ENCODE measurements at regions not wholly inside any gene's neighbourhood (a gene's known extent, or its start where the extent isn't known, plus 50 kb on each side); places are given as distances from the start of the nearest gene placed in this dataset.

DNA sequence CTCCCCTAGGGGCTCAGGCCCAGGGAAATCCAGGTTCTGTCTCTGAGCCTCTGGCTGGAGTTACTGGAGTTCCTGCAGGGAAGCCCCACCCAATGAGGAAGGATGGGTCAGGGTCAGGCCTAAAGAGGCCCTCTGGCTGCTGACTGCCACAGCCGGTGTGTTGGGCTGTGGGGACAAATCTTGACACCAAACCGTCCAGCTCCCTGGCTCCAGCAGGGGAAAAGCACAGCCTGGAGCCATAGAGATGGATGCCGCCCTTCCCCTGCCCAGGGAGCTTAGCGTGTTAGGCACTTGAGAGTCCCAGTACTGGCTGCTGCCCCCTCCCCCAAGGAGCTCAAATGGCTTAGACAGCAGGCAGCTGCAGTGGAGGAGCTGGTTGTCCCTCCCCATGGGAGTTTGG, 321.3 kb upstream of the LCORL start:
- intact Hi-C loops (cut with DNase I): no loop called here
- no peak overlapping the region for H3K4me3 ChIP-seq
- H3K27ac ChIP-seq: no peak overlapping the region
- no peaks in the 10 kb centered on the region for H3K9me3 ChIP-seq
- H3K36me3 ChIP-seq: no peaks in the 10 kb centered on the region
- H3K27me3 ChIP-seq (ENCODE audit: low read depth): no peaks in the 10 kb centered on the region
- H3K4me1 ChIP-seq: no peaks in the 10 kb centered on the region
- TF ChIP-seq, protein P1, sequence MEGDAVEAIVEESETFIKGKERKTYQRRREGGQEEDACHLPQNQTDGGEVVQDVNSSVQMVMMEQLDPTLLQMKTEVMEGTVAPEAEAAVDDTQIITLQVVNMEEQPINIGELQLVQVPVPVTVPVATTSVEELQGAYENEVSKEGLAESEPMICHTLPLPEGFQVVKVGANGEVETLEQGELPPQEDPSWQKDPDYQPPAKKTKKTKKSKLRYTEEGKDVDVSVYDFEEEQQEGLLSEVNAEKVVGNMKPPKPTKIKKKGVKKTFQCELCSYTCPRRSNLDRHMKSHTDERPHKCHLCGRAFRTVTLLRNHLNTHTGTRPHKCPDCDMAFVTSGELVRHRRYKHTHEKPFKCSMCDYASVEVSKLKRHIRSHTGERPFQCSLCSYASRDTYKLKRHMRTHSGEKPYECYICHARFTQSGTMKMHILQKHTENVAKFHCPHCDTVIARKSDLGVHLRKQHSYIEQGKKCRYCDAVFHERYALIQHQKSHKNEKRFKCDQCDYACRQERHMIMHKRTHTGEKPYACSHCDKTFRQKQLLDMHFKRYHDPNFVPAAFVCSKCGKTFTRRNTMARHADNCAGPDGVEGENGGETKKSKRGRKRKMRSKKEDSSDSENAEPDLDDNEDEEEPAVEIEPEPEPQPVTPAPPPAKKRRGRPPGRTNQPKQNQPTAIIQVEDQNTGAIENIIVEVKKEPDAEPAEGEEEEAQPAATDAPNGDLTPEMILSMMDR (IDR thresholded peaks at IDR 0.05): no peak
- ATAC-seq: no peak
- DNase-seq: no peak

- Histone ChIP-seq H3K36me3 (no peaks in the 10 kb centered on the region), H3K4me1 (no peaks in the 10 kb centered on the region), H3K9me3 (no peaks in the 10 kb centered on the region), H3K27ac (no peak overlapping the region), H3K27me3 (ENCODE audit: low read depth) (no peaks in the 10 kb centered on the region), H3K4me3 (no peak overlapping the region)
- DNase-seq (no peak), ATAC-seq (no peak)
- TF ChIP-seq, protein P1 (IDR thresholded peaks at IDR 0.05): no peak
- intact Hi-C loops (cut with DNase I): no loop called here
Measured at GRCh38 chr4:18321956-18322530, 300.5 kb upstream of the LCORL start.

DNA sequence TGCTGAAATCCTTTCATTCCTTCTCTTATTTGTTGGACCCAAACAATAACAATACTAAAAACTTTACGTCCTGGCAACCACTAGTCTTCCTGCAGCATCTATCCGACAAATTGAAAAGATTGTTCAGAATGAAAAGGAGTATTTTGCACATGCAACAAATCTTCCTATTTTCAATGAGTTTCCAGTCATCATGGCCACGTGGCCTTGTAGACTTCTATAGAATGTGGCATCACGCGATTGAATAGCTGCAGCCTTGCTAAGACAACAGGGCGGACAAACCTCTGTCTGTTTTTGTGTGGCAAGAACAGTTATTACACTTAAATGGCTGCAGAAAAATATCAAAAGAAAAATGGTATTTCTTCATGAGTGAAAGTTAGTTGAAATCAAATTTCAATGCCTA, 297.9 kb upstream of the LCORL start:
- Histone ChIP-seq H3K4me1 (no peaks in the 10 kb centered on the region), H3K36me3 (no peaks in the 10 kb centered on the region), H3K9me3 (no peaks in the 10 kb centered on the region), H3K27me3 (ENCODE audit: low read depth) (no peaks in the 10 kb centered on the region), H3K27ac (no peak overlapping the region), H3K4me3 (peak overlapping the region; percentile 32)
- intact Hi-C loops (cut with DNase I): no loop called here
- no peak for DNase-seq
- ATAC-seq: no peak
- TF ChIP-seq, protein P1 (IDR thresholded peaks at IDR 0.05): no peak

DNA sequence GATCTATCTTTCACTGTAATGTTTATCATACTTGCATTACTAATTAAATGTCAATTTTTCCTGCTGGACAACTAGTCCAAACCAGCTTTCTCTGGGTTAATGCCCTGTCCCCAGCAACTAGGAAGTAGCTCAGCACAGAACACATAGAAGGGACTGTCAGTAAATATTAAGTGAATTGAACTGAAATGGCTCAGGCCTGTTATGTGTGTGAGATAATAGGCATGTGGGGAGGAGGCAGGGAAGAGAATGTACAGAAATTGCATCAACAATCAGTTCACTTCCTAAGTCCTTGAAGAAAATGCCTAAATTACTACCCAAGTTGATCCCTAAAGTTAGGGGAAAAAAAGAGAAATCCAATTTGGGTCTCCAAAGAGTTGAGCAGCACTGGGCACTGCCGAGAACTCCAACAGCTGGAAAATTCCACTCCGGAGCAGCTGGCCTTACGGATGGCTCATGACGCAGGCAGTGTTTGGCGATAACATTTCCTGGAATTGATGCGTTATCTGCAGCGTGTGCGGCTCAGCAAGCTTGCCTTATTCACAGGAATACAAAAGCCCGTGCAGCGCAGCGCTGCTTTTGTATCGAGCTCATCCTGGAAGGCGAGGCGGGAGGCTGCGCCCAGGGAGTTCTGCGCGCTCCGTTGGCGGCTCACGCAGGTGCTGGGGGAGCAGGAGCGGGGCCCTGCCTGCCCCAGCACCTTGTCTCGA, 297.3 kb upstream of the LCORL start:
- Histone ChIP-seq H3K4me1 (no peaks in the 10 kb centered on the region), H3K4me3 (peak overlapping the region; percentile 32), H3K9me3 (no peaks in the 10 kb centered on the region), H3K27ac (no peak overlapping the region), H3K36me3 (no peaks in the 10 kb centered on the region), H3K27me3 (ENCODE audit: low read depth) (no peaks in the 10 kb centered on the region)
- peak; percentile 42 for DNase-seq
- intact Hi-C loops (cut with DNase I): no loop called here
- ATAC-seq: peak; percentile 39 to 47
- TF ChIP-seq, protein P1 (IDR thresholded peaks at IDR 0.05): no peak

DNA sequence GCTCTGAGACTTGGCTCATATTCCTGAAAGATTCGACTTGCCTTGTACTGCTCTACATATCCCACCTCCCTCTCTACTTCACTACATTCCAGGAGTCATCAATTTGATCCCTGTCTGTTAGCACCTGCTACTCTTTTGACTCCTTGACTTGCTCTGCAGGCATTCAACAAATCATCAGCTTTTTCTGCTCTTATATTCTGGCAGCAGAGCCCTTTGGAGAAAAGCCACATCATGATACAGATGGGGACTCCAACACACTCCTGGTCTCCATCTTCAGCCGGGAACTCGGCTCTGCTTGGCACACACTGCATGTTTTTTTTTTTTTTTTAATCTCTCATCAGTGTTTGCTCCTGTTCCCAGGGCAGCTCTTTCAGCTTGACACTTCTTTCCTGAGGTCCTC, 293.2 kb upstream of the LCORL start:
- TF ChIP-seq, protein P1 (IDR thresholded peaks at IDR 0.05): no peak
- Histone ChIP-seq H3K27me3 (ENCODE audit: low read depth) (no peaks in the 10 kb centered on the region), H3K9me3 (no peaks in the 10 kb centered on the region), H3K27ac (no peak overlapping the region), H3K4me3 (no peak overlapping the region), H3K4me1 (no peaks in the 10 kb centered on the region), H3K36me3 (no peaks in the 10 kb centered on the region)
- intact Hi-C loops (cut with DNase I): no loop called here
- ATAC-seq: no peak
- DNase-seq: no peak

All from lower lobe of right lung (tissue), 2 donors.